ENCODE measurements at regions not wholly inside any gene's neighbourhood (a gene's known extent, or its start where the extent isn't known, plus 50 kb on each side); places are given as distances from the start of the nearest gene placed in this dataset.

GRCh38 chr16:9500872-9501271 is 409.4 kb downstream of the HAPSTR1 start:
- TF ChIP-seq ZC3H10 (CRISPR knock-in tag; IDR thresholded peaks at IDR 0.05), result no peak
- TF ChIP-seq POU6F1 (CRISPR knock-in tag; IDR thresholded peaks at IDR 0.05; ENCODE audit: borderline replicate concordance, low read depth), result no peak
- no peak for TF ChIP-seq CREB5 (CRISPR knock-in tag; IDR thresholded peaks at IDR 0.05; ENCODE audit: low read depth)
- no peak for TF ChIP-seq PATZ1 (CRISPR knock-in tag; IDR thresholded peaks at IDR 0.05; ENCODE audit: borderline replicate concordance)
- TF ChIP-seq CSRNP3 (CRISPR knock-in tag; IDR thresholded peaks at IDR 0.05), result no peak
- no peak for TF ChIP-seq RARB (CRISPR knock-in tag; IDR thresholded peaks at IDR 0.05)
- no peak for TF ChIP-seq CSDC2 (CRISPR knock-in tag; IDR thresholded peaks at IDR 0.05)
- no peak for TF ChIP-seq ZFP3 (CRISPR knock-in tag; IDR thresholded peaks at IDR 0.05)
- TF ChIP-seq ARNTL (CRISPR knock-in tag; IDR thresholded peaks at IDR 0.05; ENCODE audit: borderline replicate concordance, low read depth), result no peak
- no peak for TF ChIP-seq OSR1 (CRISPR knock-in tag; IDR thresholded peaks at IDR 0.05)
- TF ChIP-seq TSHZ2 (CRISPR knock-in tag; IDR thresholded peaks at IDR 0.05), result no peak
- no peak for TF ChIP-seq TOX (CRISPR knock-in tag; IDR thresholded peaks at IDR 0.05; ENCODE audit: borderline replicate concordance)
- TF ChIP-seq ZNF70 (CRISPR knock-in tag; IDR thresholded peaks at IDR 0.05), result no peak

Data from SK-N-SH treated with all-trans-retinoic acid at 6 μM for 48 hours (cell line).